GM23338 (cell line): ENCODE measurements at regions not wholly inside any gene's neighbourhood (a gene's known extent, or its start where the extent isn't known, plus 50 kb on each side); places are given as distances from the start of the nearest gene placed in this dataset.
"Not testable (repeated sequence)": the region's sequence is repeated elsewhere in the genome, so short reads cannot be mapped to it uniquely, and the experiment has no call there.

Source experiments
- ATAC-seq: fragments of 200-7000 bp; cut with Tn5 transposase; 3 replicates; pipeline ENCODE4 v1.9.1; 2020
- DNase-seq: peaks from one replicate; pipeline ENCODE4 v3.0.0-alpha.2; 2015; ENCODE audit warnings: low spot score
- H2AFZ ChIP-seq: fragments of 200-600 bp; sonication (generic); 2 replicates; pipeline ENCODE4 v1.8.0; 2016; ENCODE audit warnings: antibody characterized with exemption, mild to moderate bottlenecking, moderate library complexity
- H3F3A ChIP-seq: fragments of 200-600 bp; sonication (generic); replicated peaks from 2 replicates; pipeline ENCODE4 v1.8.0; 2017; ENCODE audit warnings: antibody characterized with exemption, mixed run types, low read depth
- H3K27ac ChIP-seq: fragments of 200-600 bp; sonication (generic); 2 replicates; pipeline ENCODE4 v1.6.1; 2016; ENCODE audit warnings: low read depth
- H3K27me3 ChIP-seq: fragments of 200-600 bp; sonication (generic); 2 replicates; pipeline ENCODE4 v1.8.0; 2016; ENCODE audit warnings: mild to moderate bottlenecking, mixed run types, moderate library complexity; ENCODE audit not compliant: insufficient read depth
- H3K36me3 ChIP-seq: fragments of 200-600 bp; sonication (generic); 2 replicates; pipeline ENCODE4 v1.8.0; 2016; ENCODE audit warnings: mild to moderate bottlenecking; ENCODE audit not compliant: insufficient read depth
- H3K4me1 ChIP-seq: fragments of 200-600 bp; sonication (generic); 2 replicates; pipeline ENCODE4 v1.8.0; 2016; ENCODE audit warnings: mild to moderate bottlenecking, moderate library complexity; ENCODE audit not compliant: insufficient read depth
- H3K4me2 ChIP-seq: fragments of 200-600 bp; sonication (generic); 2 replicates; pipeline ENCODE4 v1.7.1; 2017; ENCODE audit warnings: mixed run types
- H3K4me3 ChIP-seq: fragments of 200-600 bp; sonication (generic); 2 replicates; pipeline ENCODE4 v1.6.1; 2016; ENCODE audit warnings: mixed run types
- H3K79me2 ChIP-seq: fragments of 200-600 bp; sonication (generic); replicated peaks from 2 replicates; pipeline ENCODE4 v1.8.0; 2017; ENCODE audit warnings: mild to moderate bottlenecking; ENCODE audit not compliant: insufficient read depth
- H3K9me2 ChIP-seq: fragments of 200-600 bp; sonication (generic); 2 replicates; pipeline ENCODE4 v1.8.0; 2017; ENCODE audit not compliant: insufficient read depth
- H4K20me1 ChIP-seq: fragments of 200-600 bp; sonication (generic); replicated peaks from 2 replicates; pipeline ENCODE4 v1.8.0; 2017; ENCODE audit warnings: mild to moderate bottlenecking; ENCODE audit not compliant: insufficient read depth
- H3K27ac Mint-ChIP-seq: 2 replicates; pipeline ENCODE4 v1.8.0; 2020; ENCODE audit warnings: inconsistent platforms, mild to moderate bottlenecking, moderate library complexity, mixed read lengths
- H3K27me3 Mint-ChIP-seq: 3 replicates; pipeline ENCODE4 v1.8.0; 2022; ENCODE audit warnings: low read depth, mild to moderate bottlenecking, moderate library complexity, mixed read lengths, inconsistent platforms; ENCODE audit not compliant: insufficient read depth, poor library complexity
- H3K36me3 Mint-ChIP-seq: 3 replicates; pipeline ENCODE4 v1.8.0; 2021; ENCODE audit warnings: low read depth, mild to moderate bottlenecking, inconsistent platforms, moderate library complexity, mixed read lengths
- H3K4me1 Mint-ChIP-seq: 3 replicates; pipeline ENCODE4 v1.8.0; 2020; ENCODE audit warnings: mild to moderate bottlenecking, inconsistent platforms, mixed read lengths
- H3K4me3 Mint-ChIP-seq: 3 replicates; pipeline ENCODE4 v1.8.0; 2021; ENCODE audit warnings: moderate library complexity, mild to moderate bottlenecking, inconsistent platforms, mixed read lengths
- H3K9me3 Mint-ChIP-seq: 3 replicates; pipeline ENCODE4 v1.8.0; 2020; ENCODE audit warnings: moderate library complexity, mild to moderate bottlenecking, inconsistent platforms, mixed read lengths
- CREB1 ChIP-seq: fragments of 250-450 bp; sonication (Bioruptor Pico); IDR thresholded peaks from 2 replicates; pipeline ENCODE4 v1.5.0; 2020; ENCODE audit warnings: low read depth, mild to moderate bottlenecking, moderate library complexity
- ETS1 ChIP-seq: IDR thresholded peaks from 2 replicates; pipeline ENCODE4 v1.6.1; 2016; ENCODE audit warnings: antibody characterized with exemption
- EZH2 ChIP-seq: fragments of 200-600 bp; sonication (generic); IDR thresholded peaks from one replicate; pipeline ENCODE4 v1.8.0; 2017; ENCODE audit warnings: antibody characterized with exemption, mild to moderate bottlenecking, low read depth; ENCODE audit not compliant: unreplicated experiment
- EZH2phosphoT487 ChIP-seq: fragments of 200-600 bp; sonication (generic); IDR thresholded peaks from one replicate; pipeline ENCODE4 v1.8.1; 2018; ENCODE audit warnings: antibody characterized with exemption; ENCODE audit not compliant: unreplicated experiment
- NANOG ChIP-seq: IDR thresholded peaks from 2 replicates; pipeline ENCODE4 v1.6.1; 2016; ENCODE audit warnings: antibody characterized with exemption, borderline replicate concordance
- POLR2AphosphoS5 ChIP-seq: IDR thresholded peaks from 2 replicates; pipeline ENCODE4 v1.6.1; 2016; ENCODE audit warnings: antibody characterized with exemption, low read depth
- STAT1 ChIP-seq: IDR thresholded peaks from one replicate; pipeline ENCODE4 v1.6.1; 2016; ENCODE audit warnings: antibody characterized with exemption; ENCODE audit not compliant: unreplicated experiment
- ZNF114 ChIP-seq: fragments of 250-450 bp; sonication (Bioruptor Pico); IDR thresholded peaks from 2 replicates; pipeline ENCODE4 v1.5.0; 2020; ENCODE audit warnings: mild to moderate bottlenecking, moderate library complexity
- ZNF331 ChIP-seq: fragments of 250-450 bp; sonication (Bioruptor Pico); IDR thresholded peaks from 2 replicates; pipeline ENCODE4 v1.5.0; 2020; ENCODE audit warnings: low read depth, mild to moderate bottlenecking, moderate library complexity
- TF ChIP-seq, protein P1 (sequence below): IDR thresholded peaks from one replicate; pipeline ENCODE4 v1.6.1; 2018; ENCODE audit warnings: antibody characterized with exemption; ENCODE audit not compliant: unreplicated experiment
- TF ChIP-seq, protein P2 (sequence below), 2 experiments: fragments of 200-600 bp in 1 of 2; sonication (generic) in 1 of 2; conservative IDR thresholded peaks; 2 replicates each; pipeline versions ENCODE4 v1.5.1 to v1.6.1; 2016 to 2017; ENCODE audit warnings: antibody characterized with exemption in 2 of 2, low read depth in 2 of 2, mild to moderate bottlenecking in 2 of 2, moderate library complexity in 1 of 2

- H2AFZ ChIP-seq: no peak overlapping the region
- H3F3A ChIP-seq: no peaks in the 10 kb centered on the region
- no peak overlapping the region for H3K27ac ChIP-seq
- no peak overlapping the region for H3K4me3 Mint-ChIP-seq
- TF ChIP-seq ZNF114 (CRISPR knock-in tag) (no peak), CREB1 (CRISPR knock-in tag) (no peak), ZNF331 (CRISPR knock-in tag) (no peak), STAT1 (no peak)
- peaks cover 5% of the 10 kb centered on the region for H3K27me3 Mint-ChIP-seq
- H4K20me1 ChIP-seq: no peaks in the 10 kb centered on the region
- DNase-seq (no peak), ATAC-seq (no peak)
- no peaks in the 10 kb centered on the region for H3K36me3 ChIP-seq
- no peak overlapping the region for H3K27ac Mint-ChIP-seq
- H3K4me1 ChIP-seq: no peaks in the 10 kb centered on the region
- H3K4me2 ChIP-seq: no peak overlapping the region
- H3K4me3 ChIP-seq: no peak overlapping the region
- H3K27me3 ChIP-seq: no peaks in the 10 kb centered on the region
- no peaks in the 10 kb centered on the region for H3K79me2 ChIP-seq
- peaks cover 11% of the 10 kb centered on the region for H3K4me1 Mint-ChIP-seq
- no peaks in the 10 kb centered on the region for H3K9me2 ChIP-seq
- H3K9me3 Mint-ChIP-seq: 0 out of 3 replicates have a peak, but pooled peaks cover 1% of the 10 kb centered on the region
- no peaks in the 10 kb centered on the region; the same call in 2 of the 3 replicates for H3K36me3 Mint-ChIP-seq
These were observed 138.2 kb downstream of the COX18 start for GRCh38 chr4:72931346-72931745.

- H3K4me1 Mint-ChIP-seq: peaks cover 11% of the 10 kb centered on the region
- H3K36me3 ChIP-seq, H3K36me3 Mint-ChIP-seq, H3F3A ChIP-seq, H3K9me3 Mint-ChIP-seq, H3K27me3 Mint-ChIP-seq, H3K9me2 ChIP-seq, ATAC-seq, H3K4me1 ChIP-seq, H3K27ac ChIP-seq, H3K4me3 ChIP-seq, H3K4me2 ChIP-seq, H3K4me3 Mint-ChIP-seq, DNase-seq, H3K27me3 ChIP-seq, H3K79me2 ChIP-seq, H3K27ac Mint-ChIP-seq, H4K20me1 ChIP-seq, H2AFZ ChIP-seq: not testable (repeated sequence)
These were observed 139.8 kb downstream of the COX18 start for GRCh38 chr4:72929596-72930274.

DNA sequence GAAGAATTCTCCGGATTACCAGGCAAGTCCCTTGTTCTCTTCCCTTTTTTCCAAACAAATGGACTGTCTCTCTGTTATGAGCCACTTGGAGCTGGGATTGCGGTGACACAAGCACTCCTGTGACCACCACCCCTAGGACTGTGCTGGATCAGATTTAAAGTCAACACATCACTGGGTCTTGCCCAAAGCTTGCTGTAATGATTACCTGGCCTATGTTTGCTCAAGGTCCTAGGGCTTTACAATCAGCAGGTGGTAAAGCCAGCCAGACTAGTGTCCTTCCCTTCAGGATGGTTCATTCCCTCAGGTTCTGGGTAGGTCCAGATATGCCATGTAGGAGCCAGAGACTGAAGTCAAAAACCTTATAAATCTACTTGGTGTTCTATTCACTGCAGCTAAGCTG, 144.7 kb downstream of the COX18 start:
- no peaks in the 10 kb centered on the region for H3K27me3 Mint-ChIP-seq
- H3K27ac ChIP-seq: no peak overlapping the region
- no peaks in the 10 kb centered on the region for H3F3A ChIP-seq
- H3K27me3 ChIP-seq: no peaks in the 10 kb centered on the region
- DNase-seq: no peak
- H3K4me1 ChIP-seq: no peaks in the 10 kb centered on the region
- H3K4me3 ChIP-seq: no peak overlapping the region
- no peak overlapping the region for H3K27ac Mint-ChIP-seq
- peaks cover 11% of the 10 kb centered on the region; the same call in 1 of the 2 replicates for H3K9me2 ChIP-seq
- no peak overlapping the region for H2AFZ ChIP-seq
- H3K79me2 ChIP-seq: no peaks in the 10 kb centered on the region
- ATAC-seq: no peak
- H3K36me3 Mint-ChIP-seq: no peaks in the 10 kb centered on the region; the same call in 2 of the 3 replicates
- H4K20me1 ChIP-seq: no peaks in the 10 kb centered on the region
- H3K36me3 ChIP-seq: no peaks in the 10 kb centered on the region
- no peak overlapping the region for H3K4me3 Mint-ChIP-seq
- no peak overlapping the region for H3K4me2 ChIP-seq
- no peaks in the 10 kb centered on the region for H3K4me1 Mint-ChIP-seq
- H3K9me3 Mint-ChIP-seq: 0 out of 3 replicates have a peak, but pooled peaks cover 4% of the 10 kb centered on the region
- no peak for TF ChIP-seq NANOG
- TF ChIP-seq ZNF114 (CRISPR knock-in tag): no peak
- no peak for TF ChIP-seq EZH2phosphoT487
- TF ChIP-seq, protein P1, sequence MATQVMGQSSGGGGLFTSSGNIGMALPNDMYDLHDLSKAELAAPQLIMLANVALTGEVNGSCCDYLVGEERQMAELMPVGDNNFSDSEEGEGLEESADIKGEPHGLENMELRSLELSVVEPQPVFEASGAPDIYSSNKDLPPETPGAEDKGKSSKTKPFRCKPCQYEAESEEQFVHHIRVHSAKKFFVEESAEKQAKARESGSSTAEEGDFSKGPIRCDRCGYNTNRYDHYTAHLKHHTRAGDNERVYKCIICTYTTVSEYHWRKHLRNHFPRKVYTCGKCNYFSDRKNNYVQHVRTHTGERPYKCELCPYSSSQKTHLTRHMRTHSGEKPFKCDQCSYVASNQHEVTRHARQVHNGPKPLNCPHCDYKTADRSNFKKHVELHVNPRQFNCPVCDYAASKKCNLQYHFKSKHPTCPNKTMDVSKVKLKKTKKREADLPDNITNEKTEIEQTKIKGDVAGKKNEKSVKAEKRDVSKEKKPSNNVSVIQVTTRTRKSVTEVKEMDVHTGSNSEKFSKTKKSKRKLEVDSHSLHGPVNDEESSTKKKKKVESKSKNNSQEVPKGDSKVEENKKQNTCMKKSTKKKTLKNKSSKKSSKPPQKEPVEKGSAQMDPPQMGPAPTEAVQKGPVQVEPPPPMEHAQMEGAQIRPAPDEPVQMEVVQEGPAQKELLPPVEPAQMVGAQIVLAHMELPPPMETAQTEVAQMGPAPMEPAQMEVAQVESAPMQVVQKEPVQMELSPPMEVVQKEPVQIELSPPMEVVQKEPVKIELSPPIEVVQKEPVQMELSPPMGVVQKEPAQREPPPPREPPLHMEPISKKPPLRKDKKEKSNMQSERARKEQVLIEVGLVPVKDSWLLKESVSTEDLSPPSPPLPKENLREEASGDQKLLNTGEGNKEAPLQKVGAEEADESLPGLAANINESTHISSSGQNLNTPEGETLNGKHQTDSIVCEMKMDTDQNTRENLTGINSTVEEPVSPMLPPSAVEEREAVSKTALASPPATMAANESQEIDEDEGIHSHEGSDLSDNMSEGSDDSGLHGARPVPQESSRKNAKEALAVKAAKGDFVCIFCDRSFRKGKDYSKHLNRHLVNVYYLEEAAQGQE: no peak
- TF ChIP-seq, protein P2, sequence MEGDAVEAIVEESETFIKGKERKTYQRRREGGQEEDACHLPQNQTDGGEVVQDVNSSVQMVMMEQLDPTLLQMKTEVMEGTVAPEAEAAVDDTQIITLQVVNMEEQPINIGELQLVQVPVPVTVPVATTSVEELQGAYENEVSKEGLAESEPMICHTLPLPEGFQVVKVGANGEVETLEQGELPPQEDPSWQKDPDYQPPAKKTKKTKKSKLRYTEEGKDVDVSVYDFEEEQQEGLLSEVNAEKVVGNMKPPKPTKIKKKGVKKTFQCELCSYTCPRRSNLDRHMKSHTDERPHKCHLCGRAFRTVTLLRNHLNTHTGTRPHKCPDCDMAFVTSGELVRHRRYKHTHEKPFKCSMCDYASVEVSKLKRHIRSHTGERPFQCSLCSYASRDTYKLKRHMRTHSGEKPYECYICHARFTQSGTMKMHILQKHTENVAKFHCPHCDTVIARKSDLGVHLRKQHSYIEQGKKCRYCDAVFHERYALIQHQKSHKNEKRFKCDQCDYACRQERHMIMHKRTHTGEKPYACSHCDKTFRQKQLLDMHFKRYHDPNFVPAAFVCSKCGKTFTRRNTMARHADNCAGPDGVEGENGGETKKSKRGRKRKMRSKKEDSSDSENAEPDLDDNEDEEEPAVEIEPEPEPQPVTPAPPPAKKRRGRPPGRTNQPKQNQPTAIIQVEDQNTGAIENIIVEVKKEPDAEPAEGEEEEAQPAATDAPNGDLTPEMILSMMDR (conservative IDR thresholded peaks at IDR 0.05; ENCODE audit: low read depth in 2 of 2): no peak
- no peak for TF ChIP-seq STAT1
- no peak for TF ChIP-seq EZH2
- TF ChIP-seq ETS1: no peak
- no peak for TF ChIP-seq CREB1 (CRISPR knock-in tag)
- no peak for TF ChIP-seq POLR2AphosphoS5
